VCaP (cell line): ENCODE measurements at regions not wholly inside any gene's neighbourhood (a gene's known extent, or its start where the extent isn't known, plus 50 kb on each side); places are given as distances from the start of the nearest gene placed in this dataset.
"Not testable (repeated sequence)": the region's sequence is repeated elsewhere in the genome, so short reads cannot be mapped to it uniquely, and the experiment has no call there.

Experiments used
- H3K27ac ChIP-seq: fragments of 450-650 bp; 2 replicates; pipeline ENCODE4 v1.5.1; 2017
- CTCF ChIP-seq: fragments of 450-650 bp; conservative IDR thresholded peaks from 2 replicates; pipeline ENCODE4 v1.5.1; 2017; ENCODE audit warnings: mild to moderate bottlenecking, moderate library complexity

DNA sequence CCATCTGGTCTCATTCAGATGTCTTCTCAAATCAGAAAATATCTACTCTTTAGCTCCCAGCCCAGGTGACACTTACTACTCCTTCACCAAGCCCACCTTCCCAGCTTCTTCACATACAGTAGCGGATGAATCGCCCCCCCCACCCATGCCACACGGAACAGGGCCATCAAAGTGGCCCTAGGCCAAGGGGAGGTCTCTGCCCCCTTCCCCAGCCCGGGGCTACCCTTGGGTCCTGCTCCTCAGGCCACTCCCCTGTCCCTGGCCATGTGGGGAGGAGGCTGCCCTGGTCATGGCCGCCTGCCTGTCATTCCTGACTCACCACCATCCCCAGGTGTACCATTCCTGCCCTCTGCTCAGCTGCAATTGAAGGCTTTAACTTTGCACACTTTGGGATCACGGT is 142.8 kb downstream of the NECTIN1 start:
- TF ChIP-seq CTCF = no peak
- no peak overlapping the region for H3K27ac ChIP-seq

- no peak for TF ChIP-seq CTCF
- peak overlapping the region; percentile 43; the same call in 1 of the 2 replicates for H3K27ac ChIP-seq
Measured at GRCh38 chr11:119585043-119585781, 143.8 kb downstream of the NECTIN1 start.

- peak overlapping the region; percentile 43; the same call in 1 of the 2 replicates for H3K27ac ChIP-seq
- no peak for TF ChIP-seq CTCF
Measured at GRCh38 chr11:119584193-119585042, 144.6 kb downstream of the NECTIN1 start.

- peak; percentile 24; the same call in 1 of the 2 replicates for TF ChIP-seq CTCF
- H3K27ac ChIP-seq = peak overlapping the region; percentile 43; the same call in 1 of the 2 replicates
Measured at GRCh38 chr11:119583585-119583984, 145.4 kb downstream of the NECTIN1 start.

DNA sequence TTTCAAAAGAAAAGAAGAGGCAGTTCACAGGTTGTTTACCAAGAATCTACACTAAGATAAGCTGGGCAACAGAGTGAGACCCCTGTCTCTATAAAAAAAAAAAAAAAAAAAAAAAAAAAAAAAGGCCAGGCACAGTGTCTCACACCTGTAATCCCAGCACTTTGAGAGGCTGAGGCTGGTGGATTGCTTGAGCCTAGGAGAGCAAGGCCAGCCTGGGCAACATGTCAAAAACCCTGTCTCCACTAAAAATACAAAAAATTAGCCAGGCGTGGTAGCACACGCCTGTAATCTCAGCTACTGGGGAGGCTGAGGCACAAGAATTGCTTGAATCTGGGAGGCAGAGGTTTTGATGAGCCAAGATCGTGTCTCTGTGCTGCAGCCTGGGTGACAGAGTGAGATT is 147.6 kb downstream of the NECTIN1 start:
- not testable (repeated sequence) for H3K27ac ChIP-seq

- no peak for TF ChIP-seq CTCF
- no peak overlapping the region for H3K27ac ChIP-seq
Measured at GRCh38 chr11:119580751-119581150, 148.2 kb downstream of the NECTIN1 start.

GRCh38 chr11:119580081-119580480 is 148.9 kb downstream of the NECTIN1 start:
- H3K27ac ChIP-seq = no peak overlapping the region
- no peak for TF ChIP-seq CTCF
